ENCODE measurements at regions not wholly inside any gene's neighbourhood (a gene's known extent, or its start where the extent isn't known, plus 50 kb on each side); places are given as distances from the start of the nearest gene placed in this dataset.

GRCh38 chr12:58608711-58609110 is 311.6 kb downstream of the LRIG3 start:
- Histone ChIP-seq H3K9me3 (ENCODE audit: control insufficient read depth in 1 of 2, low read length in 2 of 2) (no peaks in the 10 kb centered on the region), H3K27ac (ENCODE audit: low read depth, low read length) (no peak overlapping the region), H3K27me3 (ENCODE audit: control insufficient read depth in 1 of 2, insufficient read depth in 2 of 2, low read length in 2 of 2) (no peaks in the 10 kb centered on the region), H3K4me1 (ENCODE audit: control insufficient read depth in 1 of 2, insufficient read depth in 2 of 2, low read length in 2 of 2) (no peaks in the 10 kb centered on the region), H3K4me3 (ENCODE audit: low read depth in 1 of 2, low read length in 2 of 2) (no peak overlapping the region), H3K36me3 (ENCODE audit: control insufficient read depth in 1 of 2, insufficient read depth in 2 of 2, low read length in 2 of 2) (no peaks in the 10 kb centered on the region), H3K9ac (ENCODE audit: low read depth in 1 of 2, low read length in 2 of 2) (no peak overlapping the region)

GRCh38 chr12:58615047-58615446 is 305.3 kb downstream of the LRIG3 start:
- H3K27ac ChIP-seq (ENCODE audit: low read depth, low read length), result no peak overlapping the region
- H3K4me1 ChIP-seq (ENCODE audit: control insufficient read depth in 1 of 2, insufficient read depth in 2 of 2, low read length in 2 of 2), result no peaks in the 10 kb centered on the region
- no peaks in the 10 kb centered on the region for H3K27me3 ChIP-seq (ENCODE audit: control insufficient read depth in 1 of 2, insufficient read depth in 2 of 2, low read length in 2 of 2)
- no peak overlapping the region for H3K9ac ChIP-seq (ENCODE audit: low read depth in 1 of 2, low read length in 2 of 2)
- no peaks in the 10 kb centered on the region for H3K9me3 ChIP-seq (ENCODE audit: control insufficient read depth in 1 of 2, low read length in 2 of 2)
- no peaks in the 10 kb centered on the region for H3K36me3 ChIP-seq (ENCODE audit: control insufficient read depth in 1 of 2, insufficient read depth in 2 of 2, low read length in 2 of 2)
- no peak overlapping the region for H3K4me3 ChIP-seq (ENCODE audit: low read depth in 1 of 2, low read length in 2 of 2)

GRCh38 chr12:58615576-58615975 is 304.7 kb downstream of the LRIG3 start:
- no peaks in the 10 kb centered on the region for H3K9me3 ChIP-seq (ENCODE audit: control insufficient read depth in 1 of 2, low read length in 2 of 2)

GRCh38 chr12:58616618-58617017 is 303.7 kb downstream of the LRIG3 start:
- Histone ChIP-seq H3K36me3 (ENCODE audit: control insufficient read depth in 1 of 2, insufficient read depth in 2 of 2, low read length in 2 of 2) (no peaks in the 10 kb centered on the region), H3K4me3 (ENCODE audit: low read depth in 1 of 2, low read length in 2 of 2) (no peak overlapping the region), H3K27ac (ENCODE audit: low read depth, low read length) (no peak overlapping the region), H3K4me1 (ENCODE audit: control insufficient read depth in 1 of 2, insufficient read depth in 2 of 2, low read length in 2 of 2) (no peaks in the 10 kb centered on the region), H3K27me3 (ENCODE audit: control insufficient read depth in 1 of 2, insufficient read depth in 2 of 2, low read length in 2 of 2) (no peaks in the 10 kb centered on the region), H3K9me3 (ENCODE audit: control insufficient read depth in 1 of 2, low read length in 2 of 2) (no peaks in the 10 kb centered on the region), H3K9ac (ENCODE audit: low read depth in 1 of 2, low read length in 2 of 2) (no peak overlapping the region)

More at GRCh38 chr12:58615576-58615975, 304.7 kb downstream of the LRIG3 start:
- H3K27me3 ChIP-seq (ENCODE audit: control insufficient read depth in 1 of 2, insufficient read depth in 2 of 2, low read length in 2 of 2), result no peaks in the 10 kb centered on the region
- no peak overlapping the region for H3K9ac ChIP-seq (ENCODE audit: low read depth in 1 of 2, low read length in 2 of 2)
- no peaks in the 10 kb centered on the region for H3K36me3 ChIP-seq (ENCODE audit: control insufficient read depth in 1 of 2, insufficient read depth in 2 of 2, low read length in 2 of 2)
- H3K4me3 ChIP-seq (ENCODE audit: low read depth in 1 of 2, low read length in 2 of 2), result no peak overlapping the region
- no peaks in the 10 kb centered on the region for H3K4me1 ChIP-seq (ENCODE audit: control insufficient read depth in 1 of 2, insufficient read depth in 2 of 2, low read length in 2 of 2)
- H3K27ac ChIP-seq (ENCODE audit: low read depth, low read length), result no peak overlapping the region

- H3K4me3 ChIP-seq (ENCODE audit: low read depth in 1 of 2, low read length in 2 of 2), result no peak overlapping the region
- H3K9me3 ChIP-seq (ENCODE audit: control insufficient read depth in 1 of 2, low read length in 2 of 2), result no peaks in the 10 kb centered on the region
- no peaks in the 10 kb centered on the region for H3K4me1 ChIP-seq (ENCODE audit: control insufficient read depth in 1 of 2, insufficient read depth in 2 of 2, low read length in 2 of 2)
- no peaks in the 10 kb centered on the region for H3K27me3 ChIP-seq (ENCODE audit: control insufficient read depth in 1 of 2, insufficient read depth in 2 of 2, low read length in 2 of 2)
- no peaks in the 10 kb centered on the region for H3K36me3 ChIP-seq (ENCODE audit: control insufficient read depth in 1 of 2, insufficient read depth in 2 of 2, low read length in 2 of 2)
- H3K27ac ChIP-seq (ENCODE audit: low read depth, low read length), result no peak overlapping the region
- no peak overlapping the region for H3K9ac ChIP-seq (ENCODE audit: low read depth in 1 of 2, low read length in 2 of 2)
These were observed 299.2 kb downstream of the LRIG3 start for GRCh38 chr12:58621126-58621525.

- H3K4me3 ChIP-seq (ENCODE audit: low read depth in 1 of 2, low read length in 2 of 2), result no peak overlapping the region
- no peak overlapping the region for H3K27ac ChIP-seq (ENCODE audit: low read depth, low read length)
These were observed 290.9 kb downstream of the LRIG3 start for GRCh38 chr12:58629376-58629775.

GRCh38 chr12:58633479-58633878 is 286.8 kb downstream of the LRIG3 start:
- no peaks in the 10 kb centered on the region for H3K9me3 ChIP-seq (ENCODE audit: control insufficient read depth in 1 of 2, low read length in 2 of 2)
- H3K9ac ChIP-seq (ENCODE audit: low read depth in 1 of 2, low read length in 2 of 2), result no peak overlapping the region
- H3K27ac ChIP-seq (ENCODE audit: low read depth, low read length), result no peak overlapping the region
- H3K27me3 ChIP-seq (ENCODE audit: control insufficient read depth in 1 of 2, insufficient read depth in 2 of 2, low read length in 2 of 2), result no peaks in the 10 kb centered on the region
- no peaks in the 10 kb centered on the region for H3K4me1 ChIP-seq (ENCODE audit: control insufficient read depth in 1 of 2, insufficient read depth in 2 of 2, low read length in 2 of 2)
- H3K4me3 ChIP-seq (ENCODE audit: low read depth in 1 of 2, low read length in 2 of 2), result no peak overlapping the region
- H3K36me3 ChIP-seq (ENCODE audit: control insufficient read depth in 1 of 2, insufficient read depth in 2 of 2, low read length in 2 of 2), result no peaks in the 10 kb centered on the region

More at GRCh38 chr12:58629376-58629775, 290.9 kb downstream of the LRIG3 start:
- H3K36me3 ChIP-seq (ENCODE audit: control insufficient read depth in 1 of 2, insufficient read depth in 2 of 2, low read length in 2 of 2), result no peaks in the 10 kb centered on the region
- H3K27me3 ChIP-seq (ENCODE audit: control insufficient read depth in 1 of 2, insufficient read depth in 2 of 2, low read length in 2 of 2), result no peaks in the 10 kb centered on the region
- H3K9me3 ChIP-seq (ENCODE audit: control insufficient read depth in 1 of 2, low read length in 2 of 2), result no peaks in the 10 kb centered on the region
- no peaks in the 10 kb centered on the region for H3K4me1 ChIP-seq (ENCODE audit: control insufficient read depth in 1 of 2, insufficient read depth in 2 of 2, low read length in 2 of 2)
- no peak overlapping the region for H3K9ac ChIP-seq (ENCODE audit: low read depth in 1 of 2, low read length in 2 of 2)

GRCh38 chr12:58639318-58639934 is 280.9 kb downstream of the LRIG3 start:
- no peak overlapping the region for H3K27ac ChIP-seq (ENCODE audit: low read depth, low read length)

GRCh38 chr12:58640314-58640713 is 280.0 kb downstream of the LRIG3 start:
- Histone ChIP-seq H3K9me3 (ENCODE audit: control insufficient read depth in 1 of 2, low read length in 2 of 2) (no peaks in the 10 kb centered on the region), H3K27me3 (ENCODE audit: control insufficient read depth in 1 of 2, insufficient read depth in 2 of 2, low read length in 2 of 2) (no peaks in the 10 kb centered on the region), H3K9ac (ENCODE audit: low read depth in 1 of 2, low read length in 2 of 2) (no peak overlapping the region), H3K27ac (ENCODE audit: low read depth, low read length) (no peak overlapping the region), H3K4me3 (ENCODE audit: low read depth in 1 of 2, low read length in 2 of 2) (no peak overlapping the region), H3K4me1 (ENCODE audit: control insufficient read depth in 1 of 2, insufficient read depth in 2 of 2, low read length in 2 of 2) (no peaks in the 10 kb centered on the region), H3K36me3 (ENCODE audit: control insufficient read depth in 1 of 2, insufficient read depth in 2 of 2, low read length in 2 of 2) (no peaks in the 10 kb centered on the region)

More at GRCh38 chr12:58639318-58639934, 280.9 kb downstream of the LRIG3 start:
- Histone ChIP-seq H3K4me1 (ENCODE audit: control insufficient read depth in 1 of 2, insufficient read depth in 2 of 2, low read length in 2 of 2) (no peaks in the 10 kb centered on the region), H3K4me3 (ENCODE audit: low read depth in 1 of 2, low read length in 2 of 2) (no peak overlapping the region), H3K27me3 (ENCODE audit: control insufficient read depth in 1 of 2, insufficient read depth in 2 of 2, low read length in 2 of 2) (no peaks in the 10 kb centered on the region), H3K9ac (ENCODE audit: low read depth in 1 of 2, low read length in 2 of 2) (no peak overlapping the region), H3K36me3 (ENCODE audit: control insufficient read depth in 1 of 2, insufficient read depth in 2 of 2, low read length in 2 of 2) (no peaks in the 10 kb centered on the region), H3K9me3 (ENCODE audit: control insufficient read depth in 1 of 2, low read length in 2 of 2) (no peaks in the 10 kb centered on the region)

- Histone ChIP-seq H3K36me3 (ENCODE audit: control insufficient read depth in 1 of 2, insufficient read depth in 2 of 2, low read length in 2 of 2) (no peaks in the 10 kb centered on the region), H3K9ac (ENCODE audit: low read depth in 1 of 2, low read length in 2 of 2) (no peak overlapping the region), H3K27me3 (ENCODE audit: control insufficient read depth in 1 of 2, insufficient read depth in 2 of 2, low read length in 2 of 2) (no peaks in the 10 kb centered on the region), H3K9me3 (ENCODE audit: control insufficient read depth in 1 of 2, low read length in 2 of 2) (no peaks in the 10 kb centered on the region), H3K4me3 (ENCODE audit: low read depth in 1 of 2, low read length in 2 of 2) (no peak overlapping the region), H3K4me1 (ENCODE audit: control insufficient read depth in 1 of 2, insufficient read depth in 2 of 2, low read length in 2 of 2) (no peaks in the 10 kb centered on the region), H3K27ac (ENCODE audit: low read depth, low read length) (no peak overlapping the region)
These were observed 274.4 kb downstream of the LRIG3 start for GRCh38 chr12:58645946-58646345.

- no peak overlapping the region for H3K4me3 ChIP-seq (ENCODE audit: low read depth in 1 of 2, low read length in 2 of 2)
- H3K27ac ChIP-seq (ENCODE audit: low read depth, low read length), result no peak overlapping the region
- no peaks in the 10 kb centered on the region for H3K4me1 ChIP-seq (ENCODE audit: control insufficient read depth in 1 of 2, insufficient read depth in 2 of 2, low read length in 2 of 2)
- no peaks in the 10 kb centered on the region for H3K36me3 ChIP-seq (ENCODE audit: control insufficient read depth in 1 of 2, insufficient read depth in 2 of 2, low read length in 2 of 2)
- H3K27me3 ChIP-seq (ENCODE audit: control insufficient read depth in 1 of 2, insufficient read depth in 2 of 2, low read length in 2 of 2), result no peaks in the 10 kb centered on the region
- H3K9ac ChIP-seq (ENCODE audit: low read depth in 1 of 2, low read length in 2 of 2), result no peak overlapping the region
- H3K9me3 ChIP-seq (ENCODE audit: control insufficient read depth in 1 of 2, low read length in 2 of 2), result no peaks in the 10 kb centered on the region
These were observed 272.8 kb downstream of the LRIG3 start for GRCh38 chr12:58647495-58647894.
